Caco-2 (cell line): ENCODE measurements at regions not wholly inside any gene's neighbourhood (a gene's known extent, or its start where the extent isn't known, plus 50 kb on each side); places are given as distances from the start of the nearest gene placed in this dataset.

Experiments
- BruUV-seq: library from RNA; stranded (reverse); fragments of 400-500 nt; replicated peaks from 2 replicates; lab custom pipeline; 2021; lab: Mats Ljungman, UMichigan
- CTCF ChIA-PET: fragments of 300-600 bp; sonication (Branson Sonifier 250); formaldehyde crosslinking; loops from one replicate; lab custom pipeline; 2022; ENCODE audit warnings: antibody characterized with exemption; lab: Charles Lee
- POLR2A ChIA-PET: fragments of 300-600 bp; sonication (Branson Sonifier 250); formaldehyde crosslinking; loops from one replicate; lab custom pipeline; 2022; ENCODE audit warnings: antibody characterized with exemption; lab: Charles Lee
- DNase-seq, 2 experiments: peaks; one replicate each; pipeline versions ENCODE4 v3.0.0 to v3.0.0-alpha.2; 2020 to 2022
- H3K27me3 ChIP-seq: replicated peaks from 2 replicates; pipeline ENCODE4 v1.6.0; 2011; ENCODE audit warnings: low read length; ENCODE audit not compliant: control insufficient read depth, insufficient read depth
- H3K36me3 ChIP-seq: 2 replicates; pipeline ENCODE4 v1.5.1; 2011; ENCODE audit warnings: low read length; ENCODE audit not compliant: control insufficient read depth, insufficient read depth
- H3K4me1 ChIP-seq: fragments of 250-450 bp; sonication (Bioruptor Pico); 2 replicates; pipeline ENCODE4 v1.5.1; 2020; ENCODE audit warnings: mild to moderate bottlenecking
- H3K4me3 ChIP-seq: 2 replicates; pipeline ENCODE4 v1.5.1; 2011; ENCODE audit warnings: low read depth, mild to moderate bottlenecking, control low read depth, low read length
- H3K9me3 ChIP-seq: fragments of 250-450 bp; sonication (Bioruptor Pico); 2 replicates; pipeline ENCODE4 v1.5.1; 2020; ENCODE audit warnings: mild to moderate bottlenecking, moderate library complexity
- H3K27ac Mint-ChIP-seq: one replicate; pipeline ENCODE4 v1.8.0; 2022; ENCODE audit warnings: mixed read lengths; ENCODE audit not compliant: unreplicated experiment
- H3K27me3 Mint-ChIP-seq: one replicate; pipeline ENCODE4 v1.8.0; 2022; ENCODE audit warnings: mixed read lengths; ENCODE audit not compliant: insufficient read depth, unreplicated experiment
- H3K36me3 Mint-ChIP-seq: one replicate; pipeline ENCODE4 v1.8.0; 2022; ENCODE audit warnings: mild to moderate bottlenecking, mixed read lengths; ENCODE audit not compliant: insufficient read depth, unreplicated experiment
- H3K4me1 Mint-ChIP-seq: one replicate; pipeline ENCODE4 v1.8.0; 2022; ENCODE audit warnings: low read depth, mixed read lengths; ENCODE audit not compliant: unreplicated experiment
- H3K4me3 Mint-ChIP-seq: one replicate; pipeline ENCODE4 v1.8.0; 2022; ENCODE audit warnings: mild to moderate bottlenecking, moderate library complexity, mixed read lengths; ENCODE audit not compliant: unreplicated experiment
- H3K9me3 Mint-ChIP-seq: one replicate; pipeline ENCODE4 v1.8.0; 2022; ENCODE audit warnings: mixed read lengths; ENCODE audit not compliant: unreplicated experiment
- intact Hi-C: fragments of 100-400 bp; cut with micrococcal nuclease; formaldehyde crosslinking; loops from one replicate; pipeline ENCODE4 v1.10.0; 2022; ENCODE audit not compliant: unreplicated experiment
- TF ChIP-seq, protein P1 (sequence below), 2 experiments: fragments of 200-600 bp in 1 of 2; IDR thresholded peaks; 1 replicate in 1 of 2; 2 replicates in 1 of 2; pipeline versions ENCODE4 v1.5.1 to v1.8.0; 2011 to 2022; ENCODE audit warnings: antibody characterized with exemption in 1 of 2, control low read depth in 1 of 2, inconsistent platforms in 1 of 2, low read depth in 1 of 2, low read length in 1 of 2, mild to moderate bottlenecking in 1 of 2, moderate library complexity in 1 of 2; ENCODE audit not compliant: insufficient read depth in 1 of 2, severe bottlenecking in 1 of 2, unreplicated experiment in 1 of 2

DNA sequence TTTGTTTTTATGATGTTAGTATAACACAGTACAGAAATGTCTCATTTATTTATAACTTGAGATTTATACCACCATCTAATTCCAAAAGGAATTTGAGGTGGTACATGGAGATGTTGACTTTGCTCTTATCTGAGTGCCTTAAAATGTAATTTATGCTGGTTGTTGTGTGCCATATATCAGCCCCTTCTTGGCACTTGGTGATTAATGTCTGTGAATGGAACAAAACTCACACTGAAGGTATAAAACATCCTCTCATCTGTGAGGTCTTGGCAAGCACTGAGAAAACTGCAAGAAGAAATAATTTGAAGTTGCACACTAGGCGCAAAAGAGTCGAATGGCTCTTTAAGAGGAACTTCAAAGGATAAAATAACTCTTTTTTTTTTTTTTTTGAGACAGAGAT, 240.4 kb downstream of the B3GLCT start:
- Mint-ChIP-seq H3K4me3 (no peak overlapping the region), H3K4me1 (peaks cover 7% of the 10 kb centered on the region), H3K9me3 (no peaks in the 10 kb centered on the region), H3K27ac (no peak overlapping the region), H3K27me3 (no peaks in the 10 kb centered on the region), H3K36me3 (no peaks in the 10 kb centered on the region)
- POLR2A ChIA-PET, result no interaction called here
- intact Hi-C loops, result no loop called here
- Histone ChIP-seq H3K36me3 (no peaks in the 10 kb centered on the region), H3K27me3 (no peaks in the 10 kb centered on the region), H3K4me1 (peaks cover 6% of the 10 kb centered on the region; the same call in 1 of the 2 replicates), H3K9me3 (no peaks in the 10 kb centered on the region), H3K4me3 (no peak overlapping the region)
- CTCF ChIA-PET, result no interaction called here
- no peak for DNase-seq
- BruUV-seq, result no TSS peak
- TF ChIP-seq, protein P1, sequence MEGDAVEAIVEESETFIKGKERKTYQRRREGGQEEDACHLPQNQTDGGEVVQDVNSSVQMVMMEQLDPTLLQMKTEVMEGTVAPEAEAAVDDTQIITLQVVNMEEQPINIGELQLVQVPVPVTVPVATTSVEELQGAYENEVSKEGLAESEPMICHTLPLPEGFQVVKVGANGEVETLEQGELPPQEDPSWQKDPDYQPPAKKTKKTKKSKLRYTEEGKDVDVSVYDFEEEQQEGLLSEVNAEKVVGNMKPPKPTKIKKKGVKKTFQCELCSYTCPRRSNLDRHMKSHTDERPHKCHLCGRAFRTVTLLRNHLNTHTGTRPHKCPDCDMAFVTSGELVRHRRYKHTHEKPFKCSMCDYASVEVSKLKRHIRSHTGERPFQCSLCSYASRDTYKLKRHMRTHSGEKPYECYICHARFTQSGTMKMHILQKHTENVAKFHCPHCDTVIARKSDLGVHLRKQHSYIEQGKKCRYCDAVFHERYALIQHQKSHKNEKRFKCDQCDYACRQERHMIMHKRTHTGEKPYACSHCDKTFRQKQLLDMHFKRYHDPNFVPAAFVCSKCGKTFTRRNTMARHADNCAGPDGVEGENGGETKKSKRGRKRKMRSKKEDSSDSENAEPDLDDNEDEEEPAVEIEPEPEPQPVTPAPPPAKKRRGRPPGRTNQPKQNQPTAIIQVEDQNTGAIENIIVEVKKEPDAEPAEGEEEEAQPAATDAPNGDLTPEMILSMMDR (IDR thresholded peaks at IDR 0.05; ENCODE audit: insufficient read depth in 1 of 2, low read depth in 1 of 2, low read length in 1 of 2, severe bottlenecking in 1 of 2, unreplicated experiment in 1 of 2), result no peak

DNA sequence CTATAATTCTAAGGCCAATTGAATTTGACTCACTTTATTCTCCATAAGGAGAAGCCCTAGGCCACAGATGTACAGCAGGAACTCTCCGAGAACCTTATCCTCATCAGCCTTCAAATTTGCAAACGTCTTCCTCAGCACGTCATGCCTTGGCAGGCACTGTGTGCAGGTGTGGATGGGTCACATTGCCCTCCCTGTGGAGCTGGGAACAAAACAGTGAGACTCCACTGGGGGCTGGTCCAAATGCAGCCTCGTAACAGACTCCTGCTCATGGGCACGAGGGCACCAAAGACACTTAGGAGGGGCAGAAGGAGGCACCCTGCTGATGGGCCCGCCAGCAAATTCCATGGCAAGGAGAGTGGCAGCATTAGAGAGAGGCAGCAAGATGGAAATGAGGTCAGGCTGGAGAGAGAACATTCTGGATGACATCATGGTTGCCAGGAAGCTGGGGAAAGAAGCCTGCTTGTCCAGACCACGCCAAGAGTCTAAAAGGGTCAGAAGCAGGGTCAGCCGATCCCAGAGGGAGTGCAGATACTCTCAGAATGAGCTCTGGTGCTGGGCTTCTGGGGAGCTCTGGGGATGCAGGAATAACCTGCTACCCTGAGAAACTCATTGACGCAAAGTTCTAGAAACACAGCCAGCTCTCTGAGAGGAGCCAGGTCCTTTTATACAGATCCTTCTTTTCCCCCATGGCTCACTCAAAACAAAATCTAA, 242.2 kb downstream of the B3GLCT start:
- intact Hi-C loops, result no loop called here
- POLR2A ChIA-PET, result no interaction called here

DNA sequence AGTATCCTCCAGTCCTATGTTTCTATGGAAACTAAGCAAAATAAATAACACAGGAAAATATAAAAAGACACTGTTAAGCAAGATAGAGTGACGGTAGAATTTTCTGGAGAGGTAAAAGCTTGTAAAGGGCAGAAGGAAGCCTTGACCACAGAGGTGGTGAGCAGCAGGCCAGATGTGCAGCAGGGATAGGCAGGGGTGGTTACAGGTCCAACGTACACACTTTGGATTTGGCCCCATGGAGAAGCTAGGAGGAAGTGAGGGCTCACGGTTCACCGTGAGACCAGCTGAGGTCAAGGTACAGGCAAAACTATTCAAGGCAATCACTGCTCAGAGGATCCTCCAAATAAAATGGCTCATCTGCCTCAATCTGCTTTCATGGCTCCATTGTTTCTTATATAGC, 242.8 kb downstream of the B3GLCT start:
- intact Hi-C loops, result no loop called here
- Histone ChIP-seq H3K9me3 (no peaks in the 10 kb centered on the region), H3K36me3 (no peaks in the 10 kb centered on the region), H3K4me3 (no peak overlapping the region), H3K4me1 (no peaks in the 10 kb centered on the region), H3K27me3 (no peaks in the 10 kb centered on the region)
- H3K4me3 Mint-ChIP-seq, result no peak overlapping the region
- H3K9me3 Mint-ChIP-seq, result no peaks in the 10 kb centered on the region
- TF ChIP-seq, protein P1 (IDR thresholded peaks at IDR 0.05; ENCODE audit: insufficient read depth in 1 of 2, low read depth in 1 of 2, low read length in 1 of 2, severe bottlenecking in 1 of 2, unreplicated experiment in 1 of 2), result no peak
- no peak overlapping the region for H3K27ac Mint-ChIP-seq
- POLR2A ChIA-PET, result no interaction called here
- H3K27me3 Mint-ChIP-seq, result no peaks in the 10 kb centered on the region
- DNase-seq, result no peak
- H3K36me3 Mint-ChIP-seq, result no peaks in the 10 kb centered on the region
- CTCF ChIA-PET, result interaction anchor here (0.7 to 1.1 kb wide), 2 partner anchors 11 to 18 kb away, joined by 3 read pairs; no protein-coding TSS in a partner anchor
- BruUV-seq, result no TSS peak
- no peaks in the 10 kb centered on the region for H3K4me1 Mint-ChIP-seq

More for the DNA sequence above, 242.2 kb downstream of the B3GLCT start:
- CTCF ChIA-PET, result interaction anchor here (0.7 to 1.1 kb wide), 2 partner anchors 10 to 194 kb away, joined by 3 read pairs; no protein-coding TSS in a partner anchor
- BruUV-seq, result no TSS peak
- Mint-ChIP-seq H3K36me3 (no peaks in the 10 kb centered on the region), H3K4me3 (no peak overlapping the region), H3K4me1 (peaks cover 4% of the 10 kb centered on the region), H3K27ac (no peak overlapping the region), H3K27me3 (no peaks in the 10 kb centered on the region), H3K9me3 (no peaks in the 10 kb centered on the region)
- H3K27me3 ChIP-seq, result no peaks in the 10 kb centered on the region
- no peaks in the 10 kb centered on the region for H3K9me3 ChIP-seq
- TF ChIP-seq, protein P1 (IDR thresholded peaks at IDR 0.05; ENCODE audit: insufficient read depth in 1 of 2, low read depth in 1 of 2, low read length in 1 of 2, severe bottlenecking in 1 of 2, unreplicated experiment in 1 of 2), result no peak
- no peak overlapping the region for H3K4me3 ChIP-seq
- H3K4me1 ChIP-seq, result peaks cover 2% of the 10 kb centered on the region; the same call in 1 of the 2 replicates
- H3K36me3 ChIP-seq, result no peaks in the 10 kb centered on the region
- DNase-seq, result no peak
